H9 (cell line): ENCODE measurements at regions not wholly inside any gene's neighbourhood (a gene's known extent, or its start where the extent isn't known, plus 50 kb on each side); places are given as distances from the start of the nearest gene placed in this dataset.

Experiments
- DNase-seq: peaks from one replicate; pipeline ENCODE4 v3.0.0-alpha.2; 2017
- H2AFZ ChIP-seq: one replicate; pipeline ENCODE4 v1.6.1; 2013; ENCODE audit warnings: mild to moderate bottlenecking, low read length, control low read depth, moderate library complexity
- H2AK5ac ChIP-seq: 2 replicates; pipeline ENCODE4 v1.6.1; 2013; ENCODE audit warnings: low read length, control low read depth, mixed read lengths; ENCODE audit not compliant: insufficient read length
- H2BK120ac ChIP-seq: one replicate; pipeline ENCODE4 v1.6.1; 2013; ENCODE audit warnings: low read depth, mild to moderate bottlenecking, low read length, control low read depth, inconsistent platforms; ENCODE audit not compliant: poor library complexity, severe bottlenecking
- H2BK12ac ChIP-seq: 2 replicates; pipeline ENCODE4 v1.6.1; 2013; ENCODE audit warnings: low read length, control low read depth, mixed read lengths, low read depth; ENCODE audit not compliant: insufficient read length
- H2BK15ac ChIP-seq: 2 replicates; pipeline ENCODE4 v1.6.1; 2013; ENCODE audit warnings: low read depth, low read length, control low read depth
- H2BK20ac ChIP-seq: one replicate; pipeline ENCODE4 v1.6.1; 2013; ENCODE audit warnings: low read depth, mild to moderate bottlenecking, low read length, control low read depth, inconsistent platforms; ENCODE audit not compliant: poor library complexity, severe bottlenecking
- H2BK5ac ChIP-seq: 2 replicates; pipeline ENCODE4 v1.6.1; 2013; ENCODE audit warnings: low read length, control low read depth, mixed read lengths; ENCODE audit not compliant: insufficient read length
- H3K14ac ChIP-seq: 2 replicates; pipeline ENCODE4 v1.6.1; 2013; ENCODE audit warnings: low read length, control low read depth; ENCODE audit not compliant: insufficient read depth
- H3K18ac ChIP-seq: 2 replicates; pipeline ENCODE4 v1.6.1; 2013; ENCODE audit warnings: low read depth, mild to moderate bottlenecking, mixed read lengths, low read length, control low read depth; ENCODE audit not compliant: insufficient read length
- H3K23ac ChIP-seq: 2 replicates; pipeline ENCODE4 v1.6.1; 2013; ENCODE audit warnings: low read length, control low read depth, mixed read lengths, low read depth; ENCODE audit not compliant: insufficient read length
- H3K23me2 ChIP-seq: 2 replicates; pipeline ENCODE4 v1.6.1; 2013; ENCODE audit warnings: low read depth, mild to moderate bottlenecking, mixed read lengths, low read length, control low read depth; ENCODE audit not compliant: insufficient read length, poor library complexity, severe bottlenecking
- H3K27ac ChIP-seq: 2 replicates; pipeline ENCODE4 v1.5.1; 2013; ENCODE audit warnings: low read length, control low read depth, mixed read lengths, low read depth; ENCODE audit not compliant: insufficient read length
- H3K27me3 ChIP-seq: 2 replicates; pipeline ENCODE4 v1.6.1; 2013; ENCODE audit warnings: low read length, control low read depth, inconsistent platforms; ENCODE audit not compliant: insufficient read depth
- H3K4ac ChIP-seq: 2 replicates; pipeline ENCODE4 v1.6.1; 2013; ENCODE audit warnings: low read depth, mild to moderate bottlenecking, control low read depth, inconsistent platforms, low read length, moderate library complexity
- H3K4me1 ChIP-seq: 2 replicates; pipeline ENCODE4 v1.6.1; 2013; ENCODE audit warnings: low read length, control low read depth, inconsistent platforms; ENCODE audit not compliant: insufficient read depth
- H3K4me2 ChIP-seq: 2 replicates; pipeline ENCODE4 v1.6.1; 2013; ENCODE audit warnings: low read length, control low read depth, mixed read lengths; ENCODE audit not compliant: insufficient read length, insufficient read depth
- H3K56ac ChIP-seq: 2 replicates; pipeline ENCODE4 v1.6.1; 2013; ENCODE audit warnings: low read depth, mild to moderate bottlenecking, mixed read lengths, low read length, control low read depth; ENCODE audit not compliant: insufficient read length
- H3K79me1 ChIP-seq: 2 replicates; pipeline ENCODE4 v1.6.1; 2013; ENCODE audit warnings: low read depth, mild to moderate bottlenecking, moderate library complexity, low read length, control low read depth, inconsistent platforms; ENCODE audit not compliant: insufficient read depth, poor library complexity, severe bottlenecking
- H3K79me2 ChIP-seq: 2 replicates; pipeline ENCODE4 v1.6.1; 2013; ENCODE audit warnings: low read length, control low read depth, inconsistent platforms; ENCODE audit not compliant: insufficient read depth
- H3K9ac ChIP-seq: 2 replicates; pipeline ENCODE4 v1.6.1; 2013; ENCODE audit warnings: low read length, control low read depth, mixed read lengths; ENCODE audit not compliant: insufficient read length; ENCODE audit errors: extremely low read depth
- H3K9me3 ChIP-seq: one replicate; pipeline ENCODE4 v1.6.1; 2013; ENCODE audit warnings: low read depth, low read length, inconsistent platforms; ENCODE audit not compliant: control insufficient read depth
- H3T11ph ChIP-seq: one replicate; pipeline ENCODE4 v1.6.1; 2013; ENCODE audit warnings: mild to moderate bottlenecking, low read length, control low read depth, inconsistent platforms
- H4K20me1 ChIP-seq: one replicate; pipeline ENCODE4 v1.6.1; 2013; ENCODE audit not compliant: control insufficient read depth, insufficient read length, insufficient read depth
- H4K5ac ChIP-seq: 2 replicates; pipeline ENCODE4 v1.6.1; 2013; ENCODE audit warnings: low read depth, mild to moderate bottlenecking, mixed read lengths, low read length, control low read depth; ENCODE audit not compliant: insufficient read length
- H4K8ac ChIP-seq: replicated peaks from 2 replicates; pipeline ENCODE4 v1.6.1; 2013; ENCODE audit warnings: low read length, control low read depth, mixed read lengths, low read depth; ENCODE audit not compliant: insufficient read length
- H4K91ac ChIP-seq: 2 replicates; pipeline ENCODE4 v1.6.1; 2013; ENCODE audit warnings: low read depth, mild to moderate bottlenecking, moderate library complexity, mixed read lengths, low read length, control low read depth; ENCODE audit not compliant: insufficient read length
- H3K27ac Mint-ChIP-seq, 3 experiments: 2 replicates in 2 of 3; 3 replicates in 1 of 3; pipeline ENCODE4 v1.8.0; 2020 to 2021; ENCODE audit warnings: mixed read lengths in 3 of 3, mild to moderate bottlenecking in 1 of 3, moderate library complexity in 1 of 3
- H3K27me3 Mint-ChIP-seq: 2 replicates; pipeline ENCODE4 v1.8.0; 2021; ENCODE audit warnings: low read depth, mild to moderate bottlenecking, moderate library complexity, mixed read lengths
- H3K36me3 Mint-ChIP-seq, 3 experiments: 2 replicates in 2 of 3; 3 replicates in 1 of 3; pipeline ENCODE4 v1.8.0; 2020 to 2021; ENCODE audit warnings: low read depth in 3 of 3, mixed read lengths in 3 of 3; ENCODE audit not compliant: insufficient read depth in 1 of 3
- H3K4me1 Mint-ChIP-seq, 2 experiments: 2 replicates each; pipeline ENCODE4 v1.8.0; 2020; ENCODE audit warnings: mixed read lengths in 2 of 2
- H3K4me3 Mint-ChIP-seq, 2 experiments: 2 replicates in 1 of 2; 3 replicates in 1 of 2; pipeline ENCODE4 v1.8.0; 2020 to 2021; ENCODE audit warnings: mild to moderate bottlenecking in 2 of 2, mixed read lengths in 2 of 2, moderate library complexity in 1 of 2
- H3K9me3 Mint-ChIP-seq, 2 experiments: 2 replicates in 1 of 2; 3 replicates in 1 of 2; pipeline ENCODE4 v1.8.0; 2020; ENCODE audit warnings: mild to moderate bottlenecking in 2 of 2, mixed read lengths in 2 of 2, moderate library complexity in 1 of 2
- WGBS: extraction: QIAGEN DNeasy Blood & Tissue Kit; methylation state at CpG from one replicate; pipeline ENCODE4 v1.1.7; 2013; ENCODE audit warnings: missing lambda C conversion rate, low lambda C conversion rate, mixed read lengths; ENCODE audit not compliant: insufficient read length; ENCODE audit errors: extremely low coverage; 5-methylcytosine and 5-hydroxymethylcytosine counted together
- TF ChIP-seq, protein P1 (sequence below): fragments of 200-600 bp; sonication (generic); conservative IDR thresholded peaks from 3 replicates; pipeline ENCODE4 v1.8.0; 2021; ENCODE audit warnings: antibody characterized with exemption, mild to moderate bottlenecking

DNA sequence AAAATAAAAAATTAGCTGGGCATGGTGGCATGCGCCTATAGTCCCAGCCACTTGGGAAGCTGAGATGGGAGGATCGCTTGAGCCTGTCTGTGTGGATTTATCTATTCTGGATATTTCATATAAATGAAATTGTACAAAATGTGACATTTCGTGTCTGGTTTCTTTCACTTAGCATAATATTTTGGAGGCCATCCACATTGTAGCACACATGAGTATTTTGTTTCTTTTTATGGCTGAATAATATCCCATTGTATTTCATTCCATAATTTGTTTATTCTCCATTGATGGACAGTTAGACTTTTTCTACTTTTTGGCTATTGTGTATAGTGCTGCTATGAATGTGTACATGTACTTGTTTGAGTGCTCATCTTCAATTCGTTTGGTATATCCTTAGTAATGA lies 52.9 kb upstream of the DYNC1LI1 start:
- no peak overlapping the region for H3K18ac ChIP-seq
- H3K23me2 ChIP-seq = no peaks in the 10 kb centered on the region
- DNase-seq = no peak
- no peak overlapping the region for H2BK5ac ChIP-seq
- H3K4me2 ChIP-seq = no peak overlapping the region
- H4K8ac ChIP-seq = no peak overlapping the region
- no peak overlapping the region for H4K91ac ChIP-seq
- H3K14ac ChIP-seq = no peak overlapping the region
- H3K79me1 ChIP-seq = no peaks in the 10 kb centered on the region
- no peak overlapping the region for H3K56ac ChIP-seq
- H2BK15ac ChIP-seq = no peak overlapping the region
- peaks cover 4% of the 10 kb centered on the region for H3K27me3 Mint-ChIP-seq
- no peak overlapping the region for H2BK20ac ChIP-seq
- H2AFZ ChIP-seq = no peak overlapping the region
- no CpG with 5 or more reads among the region's 4 CpGs for WGBS
- no peaks in the 10 kb centered on the region for H3K4me1 ChIP-seq
- H3K9me3 Mint-ChIP-seq = peaks cover 11 to 14% of the 10 kb centered on the region in 2 experiments; a peak in 4 of 5 replicates
- no peak overlapping the region for H2BK12ac ChIP-seq
- no peak overlapping the region for H3K4ac ChIP-seq
- no peaks in the 10 kb centered on the region for H3K27me3 ChIP-seq
- no peak overlapping the region for H3K4me3 Mint-ChIP-seq
- H3K9ac ChIP-seq = no peak overlapping the region
- H2AK5ac ChIP-seq = no peak overlapping the region
- TF ChIP-seq, protein P1, sequence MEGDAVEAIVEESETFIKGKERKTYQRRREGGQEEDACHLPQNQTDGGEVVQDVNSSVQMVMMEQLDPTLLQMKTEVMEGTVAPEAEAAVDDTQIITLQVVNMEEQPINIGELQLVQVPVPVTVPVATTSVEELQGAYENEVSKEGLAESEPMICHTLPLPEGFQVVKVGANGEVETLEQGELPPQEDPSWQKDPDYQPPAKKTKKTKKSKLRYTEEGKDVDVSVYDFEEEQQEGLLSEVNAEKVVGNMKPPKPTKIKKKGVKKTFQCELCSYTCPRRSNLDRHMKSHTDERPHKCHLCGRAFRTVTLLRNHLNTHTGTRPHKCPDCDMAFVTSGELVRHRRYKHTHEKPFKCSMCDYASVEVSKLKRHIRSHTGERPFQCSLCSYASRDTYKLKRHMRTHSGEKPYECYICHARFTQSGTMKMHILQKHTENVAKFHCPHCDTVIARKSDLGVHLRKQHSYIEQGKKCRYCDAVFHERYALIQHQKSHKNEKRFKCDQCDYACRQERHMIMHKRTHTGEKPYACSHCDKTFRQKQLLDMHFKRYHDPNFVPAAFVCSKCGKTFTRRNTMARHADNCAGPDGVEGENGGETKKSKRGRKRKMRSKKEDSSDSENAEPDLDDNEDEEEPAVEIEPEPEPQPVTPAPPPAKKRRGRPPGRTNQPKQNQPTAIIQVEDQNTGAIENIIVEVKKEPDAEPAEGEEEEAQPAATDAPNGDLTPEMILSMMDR = no peak
- H3K4me1 Mint-ChIP-seq = no peaks in the 10 kb centered on the region
- peaks cover 0 to 8% (median 2%) of the 10 kb centered on the region in 3 experiments; a peak in 4 of 7 replicates for H3K36me3 Mint-ChIP-seq
- no peak overlapping the region for H4K5ac ChIP-seq
- no peaks in the 10 kb centered on the region for H3K9me3 ChIP-seq
- no peak overlapping the region for H2BK120ac ChIP-seq
- no peak overlapping the region for H3K27ac Mint-ChIP-seq
- no peak overlapping the region for H3K27ac ChIP-seq
- H3T11ph ChIP-seq = no peak overlapping the region
- H4K20me1 ChIP-seq = no peaks in the 10 kb centered on the region
- H3K79me2 ChIP-seq = no peaks in the 10 kb centered on the region
- no peak overlapping the region for H3K23ac ChIP-seq
